ENCODE measurements at regions not wholly inside any gene's neighbourhood (a gene's known extent, or its start where the extent isn't known, plus 50 kb on each side); places are given as distances from the start of the nearest gene placed in this dataset.

DNA sequence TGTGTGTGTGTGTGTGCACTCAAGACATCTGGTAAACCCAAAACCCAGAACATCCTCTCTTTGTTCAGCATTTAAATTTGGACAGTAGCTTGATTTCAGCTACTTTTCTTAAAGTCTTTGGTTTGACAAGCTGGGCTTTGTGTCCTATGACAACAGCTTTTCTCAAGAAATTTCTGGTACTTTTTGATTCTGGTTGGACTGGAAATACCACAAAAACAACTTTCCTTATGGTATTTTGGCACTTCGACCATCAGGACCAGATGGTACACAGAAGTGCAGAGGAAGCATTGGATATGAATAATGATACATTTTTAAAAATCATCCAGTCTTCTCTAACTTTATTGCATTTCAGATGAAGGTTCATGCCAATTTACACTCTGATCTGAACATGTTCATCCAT, 286.6 kb upstream of the FLRT2 start:
- TF ChIP-seq POLR2AphosphoS5 (IDR thresholded peaks at IDR 0.05; ENCODE audit: insufficient read depth, low read depth, low read length) (no peak), POLR2A (IDR thresholded peaks at IDR 0.05; ENCODE audit: low read depth, low read length) (no peak), EZH2 (IDR thresholded peaks at IDR 0.05; ENCODE audit: borderline replicate concordance, low read depth, low read length, severe bottlenecking) (no peak)
- TF ChIP-seq, protein P1, sequence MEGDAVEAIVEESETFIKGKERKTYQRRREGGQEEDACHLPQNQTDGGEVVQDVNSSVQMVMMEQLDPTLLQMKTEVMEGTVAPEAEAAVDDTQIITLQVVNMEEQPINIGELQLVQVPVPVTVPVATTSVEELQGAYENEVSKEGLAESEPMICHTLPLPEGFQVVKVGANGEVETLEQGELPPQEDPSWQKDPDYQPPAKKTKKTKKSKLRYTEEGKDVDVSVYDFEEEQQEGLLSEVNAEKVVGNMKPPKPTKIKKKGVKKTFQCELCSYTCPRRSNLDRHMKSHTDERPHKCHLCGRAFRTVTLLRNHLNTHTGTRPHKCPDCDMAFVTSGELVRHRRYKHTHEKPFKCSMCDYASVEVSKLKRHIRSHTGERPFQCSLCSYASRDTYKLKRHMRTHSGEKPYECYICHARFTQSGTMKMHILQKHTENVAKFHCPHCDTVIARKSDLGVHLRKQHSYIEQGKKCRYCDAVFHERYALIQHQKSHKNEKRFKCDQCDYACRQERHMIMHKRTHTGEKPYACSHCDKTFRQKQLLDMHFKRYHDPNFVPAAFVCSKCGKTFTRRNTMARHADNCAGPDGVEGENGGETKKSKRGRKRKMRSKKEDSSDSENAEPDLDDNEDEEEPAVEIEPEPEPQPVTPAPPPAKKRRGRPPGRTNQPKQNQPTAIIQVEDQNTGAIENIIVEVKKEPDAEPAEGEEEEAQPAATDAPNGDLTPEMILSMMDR (IDR thresholded peaks at IDR 0.05; ENCODE audit: extremely low read depth in 1 of 2, insufficient read depth in 1 of 2, low read depth in 1 of 2, low read length in 2 of 2), result no peak
